Gastrocnemius medialis (tissue), 4 donors: ENCODE measurements at regions not wholly inside any gene's neighbourhood (a gene's known extent, or its start where the extent isn't known, plus 50 kb on each side); places are given as distances from the start of the nearest gene placed in this dataset.

ENCODE experiments used
- ATAC-seq, 2 donors: fragments of 150-250 bp; one replicate each; pipeline ENCODE4 v1.9.1; 2016
- DNase-seq, 2 donors: peaks; one replicate each; pipeline ENCODE4 v3.0.0-alpha.2; 2019
- H3K27ac ChIP-seq, 4 donors: fragments of 200-600 bp; sonication (generic); 1 replicate in 1 of 4; 2 replicates in 3 of 4; pipeline ENCODE4 v1.5.1; 2016 to 2018; ENCODE audit warnings: mild to moderate bottlenecking in 2 of 4, moderate library complexity in 1 of 4
- H3K27me3 ChIP-seq, 3 donors: fragments of 200-600 bp; sonication (generic) in 2 of 3; 1 replicate in 1 of 3; 2 replicates in 2 of 3; pipeline versions ENCODE4 v1.5.1 to v1.6.0; 2016 to 2019; ENCODE audit warnings: mild to moderate bottlenecking in 1 of 3, moderate library complexity in 1 of 3
- H3K36me3 ChIP-seq, 2 donors: fragments of 200-600 bp; sonication (generic) in 1 of 2; one replicate each; pipeline ENCODE4 v1.5.1; 2017 to 2018
- H3K4me1 ChIP-seq, 2 donors: fragments of 200-600 bp; sonication (generic) in 1 of 2; one replicate each; pipeline ENCODE4 v1.5.1; 2016 to 2017; ENCODE audit warnings: mild to moderate bottlenecking in 2 of 2
- H3K4me3 ChIP-seq, 4 donors: fragments of 200-600 bp; sonication (generic) in 3 of 4; 1 replicate in 1 of 4; 2 replicates in 3 of 4; pipeline ENCODE4 v1.5.1; 2016 to 2019; ENCODE audit warnings: mild to moderate bottlenecking in 2 of 4
- H3K9me3 ChIP-seq, 3 donors: fragments of 200-600 bp; sonication (generic) in 2 of 3; 1 replicate in 1 of 3; 2 replicates in 2 of 3; pipeline ENCODE4 v1.5.1; 2016 to 2019
- CTCF ChIP-seq, 5 experiments: fragments of 450-650 bp in 3 of 5; fragments of 200-600 bp in 2 of 5; sonication (generic) in 2 of 5; IDR thresholded peaks in 4 of 5; conservative IDR thresholded peaks in 1 of 5; 1 replicate in 4 of 5; 2 replicates in 1 of 5; pipeline ENCODE4 v1.5.1; 2016 to 2019; ENCODE audit warnings: antibody characterized with exemption in 5 of 5, mild to moderate bottlenecking in 3 of 5, moderate library complexity in 3 of 5
- POLR2A ChIP-seq, 2 donors: fragments of 450-650 bp; IDR thresholded peaks; one replicate each; pipeline ENCODE4 v1.6.1; 2017; ENCODE audit warnings: antibody characterized with exemption in 2 of 2, mild to moderate bottlenecking in 2 of 2, moderate library complexity in 2 of 2
- in situ Hi-C, 4 donors: fragments of 200-750 bp; cut with MboI; loops; one replicate each; pipeline versions ENCODE4 v1.15.0 to v1.8.0; 2017; ENCODE audit warnings: low sequenced_read_pairs in 4 of 4
- intact Hi-C: fragments of 100-400 bp; cut with DNase I; formaldehyde crosslinking; loops from one replicate; pipeline ENCODE4 v1.15.1; 2023; ENCODE audit warnings: low total_unique reads

- Histone ChIP-seq H3K4me1 (no peaks in the 10 kb centered on the region), H3K27ac (no peak overlapping the region), H3K4me3 (no peak overlapping the region), H3K27me3 (no peaks in the 10 kb centered on the region), H3K9me3 (peaks cover 0 to 5% (median 2%) of the 10 kb centered on the region in 3 donors), H3K36me3 (no peaks in the 10 kb centered on the region)
- no peak for TF ChIP-seq POLR2A (IDR thresholded peaks at IDR 0.05)
- TF ChIP-seq CTCF (IDR thresholded peaks at IDR 0.05 in 4 of 5, conservative IDR thresholded peaks at IDR 0.05 in 1 of 5): no peak
- in situ Hi-C loops: no loop called here
- intact Hi-C loops: no loop called here
- ATAC-seq (no peak), DNase-seq (no peak)
Measured at GRCh38 chr2:41489638-41490037, 558.2 kb upstream of the PKDCC start.

GRCh38 chr2:41495050-41495449, 552.8 kb upstream of the PKDCC start:
- no peaks in the 10 kb centered on the region for H3K36me3 ChIP-seq
- intact Hi-C loops: no loop called here
- no peak for DNase-seq
- ATAC-seq: no peak
- H3K27me3 ChIP-seq: no peaks in the 10 kb centered on the region
- in situ Hi-C loops: no loop called here
- H3K4me3 ChIP-seq: no peak overlapping the region
- H3K27ac ChIP-seq: no peak overlapping the region
- H3K4me1 ChIP-seq: no peaks in the 10 kb centered on the region
- TF ChIP-seq POLR2A (IDR thresholded peaks at IDR 0.05): no peak
- no peak for TF ChIP-seq CTCF (IDR thresholded peaks at IDR 0.05 in 4 of 5, conservative IDR thresholded peaks at IDR 0.05 in 1 of 5)
- peaks cover 0 to 13% (median 11%) of the 10 kb centered on the region in 3 donors for H3K9me3 ChIP-seq

GRCh38 chr2:41496908-41497307, 550.9 kb upstream of the PKDCC start:
- no peaks in the 10 kb centered on the region for H3K27me3 ChIP-seq
- H3K4me3 ChIP-seq: no peak overlapping the region
- ATAC-seq (no peak), DNase-seq (no peak)
- TF ChIP-seq CTCF (IDR thresholded peaks at IDR 0.05 in 4 of 5, conservative IDR thresholded peaks at IDR 0.05 in 1 of 5) (no peak), POLR2A (IDR thresholded peaks at IDR 0.05) (no peak)
- intact Hi-C loops: no loop called here
- in situ Hi-C loops: no loop called here
- peaks cover 0 to 13% (median 11%) of the 10 kb centered on the region in 3 donors for H3K9me3 ChIP-seq
- H3K36me3 ChIP-seq: no peaks in the 10 kb centered on the region
- H3K4me1 ChIP-seq: no peaks in the 10 kb centered on the region
- no peak overlapping the region for H3K27ac ChIP-seq

- H3K4me3 ChIP-seq: no peak overlapping the region
- no peak for TF ChIP-seq CTCF (IDR thresholded peaks at IDR 0.05 in 4 of 5, conservative IDR thresholded peaks at IDR 0.05 in 1 of 5)
- TF ChIP-seq POLR2A (IDR thresholded peaks at IDR 0.05): no peak
- H3K27me3 ChIP-seq: no peaks in the 10 kb centered on the region
- no peaks in the 10 kb centered on the region for H3K4me1 ChIP-seq
- no peaks in the 10 kb centered on the region for H3K36me3 ChIP-seq
- H3K9me3 ChIP-seq: peaks cover 0 to 13% (median 11%) of the 10 kb centered on the region in 3 donors
- H3K27ac ChIP-seq: no peak overlapping the region
- ATAC-seq: no peak
- DNase-seq: no peak
- in situ Hi-C loops (no loop called here), intact Hi-C loops (no loop called here)
Measured at GRCh38 chr2:41498781-41499180, 549.0 kb upstream of the PKDCC start.

GRCh38 chr2:41500895-41501294, 546.9 kb upstream of the PKDCC start:
- H3K36me3 ChIP-seq: no peaks in the 10 kb centered on the region
- no peak for DNase-seq
- no peaks in the 10 kb centered on the region for H3K4me1 ChIP-seq
- in situ Hi-C loops (no loop called here), intact Hi-C loops (no loop called here)
- no peaks in the 10 kb centered on the region for H3K9me3 ChIP-seq
- H3K27ac ChIP-seq: no peak overlapping the region
- no peak for ATAC-seq
- no peaks in the 10 kb centered on the region for H3K27me3 ChIP-seq
- TF ChIP-seq POLR2A (IDR thresholded peaks at IDR 0.05) (no peak), CTCF (IDR thresholded peaks at IDR 0.05 in 4 of 5, conservative IDR thresholded peaks at IDR 0.05 in 1 of 5) (no peak)
- H3K4me3 ChIP-seq: no peak overlapping the region
